NCI-H2196 treated with DMSO at 0.1 percent for 48 hours (cell line): ENCODE measurements at regions not wholly inside any gene's neighbourhood (a gene's known extent, or its start where the extent isn't known, plus 50 kb on each side); places are given as distances from the start of the nearest gene placed in this dataset.
"Not testable (repeated sequence)": the region's sequence is repeated elsewhere in the genome, so short reads cannot be mapped to it uniquely, and the experiment has no call there.

Experiments
- DNase-seq: peaks from one replicate; lab custom pipeline; 2025; ENCODE audit not compliant: unreplicated experiment; lab: John Stamatoyannopoulos, UW

GRCh38 chr1:166602801-166603200 lies 236.5 kb upstream of the POGK start:
- DNase-seq: not testable (repeated sequence)

GRCh38 chr1:166603296-166603695 lies 236.0 kb upstream of the POGK start:
- DNase-seq: no peak

- no peak for DNase-seq
These were observed 234.1 kb upstream of the POGK start for GRCh38 chr1:166605137-166605536.

- DNase-seq: no peak
These were observed 226.4 kb upstream of the POGK start for GRCh38 chr1:166612886-166613285.

DNA sequence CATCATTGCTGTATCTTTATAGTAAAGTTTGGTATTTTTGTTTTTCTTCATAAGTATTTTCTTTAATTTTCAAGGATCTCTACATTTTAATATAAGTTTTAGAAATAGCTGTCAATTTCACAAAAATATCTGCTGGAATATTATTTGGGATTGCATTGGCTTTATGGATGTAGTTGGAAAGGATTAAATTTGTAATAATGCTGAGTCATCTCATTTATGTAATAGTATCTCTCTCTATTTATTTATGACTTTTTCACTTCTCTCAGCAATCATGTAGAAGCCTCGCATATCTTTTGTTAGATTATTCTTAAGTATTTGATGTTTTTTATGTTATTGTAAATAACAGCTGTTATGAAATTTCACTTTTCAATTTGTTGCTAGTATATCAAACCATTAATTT lies 223.1 kb upstream of the POGK start:
- no peak for DNase-seq

DNA sequence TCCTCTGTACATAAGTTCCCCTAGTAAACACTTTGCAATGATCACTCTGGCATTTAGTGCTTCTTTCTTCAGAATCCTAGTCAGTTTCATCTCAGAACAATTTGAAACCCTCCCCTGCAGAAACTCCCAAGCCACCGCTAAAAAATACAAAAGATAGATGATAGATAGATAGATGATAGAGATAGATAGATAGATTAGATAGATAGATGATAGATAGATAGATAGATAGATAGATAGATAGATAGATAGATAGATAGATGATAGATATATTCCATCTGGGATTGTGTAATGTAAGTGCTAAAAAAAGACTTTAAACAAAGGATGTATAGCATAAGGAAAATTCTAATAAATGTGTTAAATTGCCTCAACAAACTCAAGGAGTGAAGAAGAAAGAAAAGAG lies 212.6 kb upstream of the POGK start:
- no peak for DNase-seq

DNA sequence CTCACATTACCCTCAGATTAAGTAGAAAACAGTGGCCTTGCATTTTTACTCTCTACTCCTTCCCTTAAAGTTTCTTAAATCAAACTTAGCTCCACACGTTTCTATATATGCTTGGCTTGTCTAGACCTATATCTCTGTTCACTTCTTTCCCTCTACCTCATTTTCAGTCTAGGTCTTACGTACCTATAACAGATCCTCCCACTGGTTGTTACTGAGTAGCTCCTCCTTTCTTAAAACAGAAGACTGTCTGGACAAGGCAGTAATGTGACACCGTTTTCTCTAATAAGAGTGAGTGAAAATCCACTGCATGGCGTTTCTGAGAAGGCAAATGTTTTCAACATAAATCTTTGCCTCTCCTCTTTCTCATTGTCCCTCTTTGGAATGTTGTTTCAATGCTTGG lies 211.7 kb upstream of the POGK start:
- DNase-seq: no peak

GRCh38 chr1:166628259-166628658 lies 211.0 kb upstream of the POGK start:
- no peak for DNase-seq

DNA sequence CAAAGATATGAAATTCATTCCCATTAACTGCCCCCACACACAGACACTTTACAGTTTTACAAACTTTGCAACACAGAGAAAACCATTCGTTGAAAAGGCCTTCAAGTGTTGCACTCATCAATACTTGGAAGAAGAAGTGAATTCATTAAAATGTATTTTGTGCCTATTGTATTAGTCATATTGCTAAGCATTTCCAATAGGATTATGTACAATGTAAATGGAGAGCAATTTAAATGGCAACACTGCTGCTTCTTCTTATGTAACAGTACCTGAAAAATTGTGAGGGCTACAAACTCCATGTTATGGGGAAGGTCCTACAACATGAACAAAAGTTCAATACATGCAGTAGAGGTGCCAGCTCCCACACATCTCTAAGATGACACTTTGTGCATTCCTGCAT lies 209.3 kb upstream of the POGK start:
- DNase-seq: no peak

GRCh38 chr1:166630369-166630768 lies 208.9 kb upstream of the POGK start:
- DNase-seq: no peak

DNA sequence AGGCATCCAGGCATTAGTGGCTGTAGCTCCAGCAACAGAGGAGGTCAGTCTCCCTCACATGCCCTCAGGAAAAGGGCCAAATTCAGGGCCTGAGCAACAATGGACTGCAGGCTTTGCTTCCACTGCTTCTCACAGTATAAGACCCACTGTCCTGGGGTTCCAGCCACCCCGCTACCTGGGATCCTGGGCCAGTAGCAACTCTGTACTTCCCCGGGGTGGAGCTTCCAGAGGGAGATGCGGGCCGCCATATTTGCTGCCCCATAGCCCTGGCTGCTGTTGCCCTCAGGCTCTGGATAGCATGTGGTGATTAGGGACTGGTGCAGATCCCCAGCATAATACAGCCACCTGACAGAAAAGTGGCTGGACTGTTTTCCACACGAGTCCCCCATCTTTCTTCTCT lies 201.1 kb upstream of the POGK start:
- no peak for DNase-seq

DNA sequence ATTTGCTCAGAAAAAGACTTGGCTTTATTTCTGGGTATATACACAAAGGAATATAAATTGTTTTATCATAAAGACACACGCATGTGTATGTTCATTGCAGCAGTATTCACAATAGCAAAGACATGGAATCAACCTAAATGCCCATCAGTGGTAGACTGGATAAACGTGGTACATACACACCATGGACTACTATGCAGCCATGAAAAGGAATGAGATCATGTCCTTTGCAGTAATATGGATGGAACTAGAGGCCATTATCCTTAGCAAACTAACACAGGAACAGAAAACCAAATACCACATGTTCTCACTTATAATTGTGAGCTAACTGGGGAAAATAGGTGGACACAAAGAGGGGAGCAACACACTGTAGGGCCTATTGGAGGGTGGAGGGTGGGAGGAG lies 182.0 kb upstream of the POGK start:
- not testable (repeated sequence) for DNase-seq

- DNase-seq: not testable (repeated sequence)
These were observed 172.5 kb upstream of the POGK start for GRCh38 chr1:166666790-166667189.

- DNase-seq: not testable (repeated sequence)
These were observed 171.7 kb upstream of the POGK start for GRCh38 chr1:166667600-166667999.

DNA sequence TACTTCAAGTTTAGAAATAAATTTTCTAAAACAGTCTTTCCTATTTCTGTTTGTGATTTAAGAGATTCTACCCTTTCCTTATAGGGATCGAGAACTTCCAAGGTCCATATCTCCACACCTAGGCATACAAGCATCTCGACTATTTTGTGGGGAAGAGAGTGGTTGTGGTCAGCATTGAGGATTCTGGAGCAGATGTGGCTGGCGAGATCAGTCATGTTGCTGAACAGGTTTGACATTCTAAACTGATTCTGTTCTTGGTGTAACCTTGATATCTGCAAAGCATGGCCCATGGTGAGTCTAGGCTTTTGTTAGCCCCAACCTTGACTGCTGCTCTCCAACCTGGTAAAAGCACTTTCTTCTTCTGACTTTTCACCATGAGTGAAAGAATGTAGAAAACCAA lies 167.6 kb upstream of the POGK start:
- DNase-seq: no peak

- no peak for DNase-seq
These were observed 165.6 kb upstream of the POGK start for GRCh38 chr1:166673722-166674121.

DNA sequence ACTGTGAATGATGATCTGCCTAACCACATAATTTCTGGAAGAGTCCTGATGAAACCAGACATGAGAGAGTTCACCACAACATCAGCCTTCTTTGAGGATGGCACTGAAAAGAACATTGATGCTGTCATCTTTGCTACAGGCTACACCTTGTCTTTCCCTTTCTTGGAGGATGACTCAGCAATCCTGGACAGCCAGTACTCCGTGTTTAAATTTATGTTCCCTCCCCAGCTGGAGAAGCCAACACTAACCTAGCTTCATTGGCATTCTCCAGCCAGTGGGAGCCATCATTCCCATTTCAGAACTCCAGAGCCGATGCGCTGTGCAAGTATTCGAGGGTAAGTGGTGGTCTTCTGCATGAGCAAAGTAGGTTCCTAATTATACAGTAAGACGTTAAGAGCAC lies 164.1 kb upstream of the POGK start:
- DNase-seq: no peak

DNA sequence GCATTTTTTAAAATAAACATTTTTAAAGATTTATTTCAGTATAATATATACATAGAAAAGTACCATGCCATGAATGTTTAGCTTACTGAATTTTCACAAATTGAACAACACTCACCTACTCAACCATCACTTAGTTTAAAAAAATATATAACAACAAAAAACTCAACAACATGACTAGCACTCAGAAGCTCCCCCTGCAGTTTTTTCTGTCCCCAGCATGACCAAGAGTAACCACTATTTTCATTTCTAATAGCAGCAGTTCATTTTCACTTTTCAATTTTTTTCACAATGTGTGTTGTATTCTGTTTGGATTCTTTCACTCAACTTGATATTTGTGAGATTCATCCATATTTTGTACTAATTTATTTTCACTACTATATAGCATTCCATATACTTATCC lies 162.3 kb upstream of the POGK start:
- DNase-seq: no peak

DNA sequence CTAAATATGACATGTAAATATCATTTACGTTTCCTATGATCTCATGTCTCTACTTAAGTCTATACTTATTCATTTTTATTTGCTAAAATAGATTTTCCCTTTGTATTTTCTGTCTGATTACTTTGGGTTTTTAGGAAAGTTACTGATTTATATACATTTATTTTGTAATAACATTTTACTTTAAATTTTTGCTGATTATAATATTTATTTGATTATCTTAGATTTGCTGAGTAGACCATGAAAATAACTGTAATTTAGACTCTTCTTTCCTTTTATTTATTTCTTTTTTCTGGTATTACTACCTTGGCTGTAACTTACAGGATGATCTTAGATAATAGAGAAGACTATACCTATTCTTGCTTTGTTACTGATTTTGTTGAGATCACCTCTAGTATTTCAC lies 159.9 kb upstream of the POGK start:
- no peak for DNase-seq

DNA sequence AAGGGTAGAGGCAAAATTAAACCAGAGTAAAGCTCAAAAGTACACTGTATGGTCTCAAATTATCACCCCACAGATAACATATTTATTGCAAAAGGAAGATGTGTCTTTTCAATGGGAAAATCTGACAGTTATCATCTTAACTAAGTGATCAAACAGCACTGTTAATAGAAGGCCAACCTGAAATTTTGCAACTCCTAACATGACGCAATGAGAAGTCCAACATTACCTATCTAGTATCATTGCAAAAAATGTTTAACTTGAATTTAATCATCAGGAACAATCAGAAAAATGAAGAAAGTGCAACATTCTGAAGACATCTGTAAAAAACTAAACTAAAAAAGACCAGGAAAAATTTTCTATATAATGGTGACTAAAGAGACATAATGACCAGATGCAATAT lies 156.7 kb upstream of the POGK start:
- DNase-seq: no peak

GRCh38 chr1:166684669-166685068 lies 154.6 kb upstream of the POGK start:
- not testable (repeated sequence) for DNase-seq

GRCh38 chr1:166685200-166685599 lies 154.1 kb upstream of the POGK start:
- no peak for DNase-seq

- not testable (repeated sequence) for DNase-seq
These were observed 153.4 kb upstream of the POGK start for GRCh38 chr1:166685891-166686290.

DNA sequence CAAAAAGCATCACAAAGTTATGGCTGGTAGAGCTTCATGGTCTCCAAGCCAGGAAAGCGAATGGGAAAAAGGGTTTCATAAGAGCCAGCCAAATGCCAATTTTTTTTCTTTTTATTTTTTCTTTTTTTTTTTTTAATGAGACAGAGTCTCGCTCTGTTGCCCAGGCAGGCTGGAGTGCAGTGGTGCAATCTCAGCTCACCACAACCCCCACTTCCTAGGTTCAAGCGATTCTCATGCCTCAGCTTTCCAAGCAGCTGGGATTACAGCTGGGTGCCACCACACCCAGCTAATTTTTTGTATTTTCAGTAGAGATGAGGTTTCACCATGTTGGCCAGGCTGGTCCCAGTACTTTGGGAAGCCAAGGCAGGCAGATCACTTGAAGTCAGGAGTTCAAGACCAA lies 148.7 kb upstream of the POGK start:
- not testable (repeated sequence) for DNase-seq
